Esophagus squamous epithelium (tissue), 4 donors: ENCODE measurements at regions not wholly inside any gene's neighbourhood (a gene's known extent, or its start where the extent isn't known, plus 50 kb on each side); places are given as distances from the start of the nearest gene placed in this dataset.

Experiments used
- CTCF ChIP-seq, 6 experiments: fragments of 450-650 bp in 4 of 6; fragments of 200-600 bp in 2 of 6; sonication (generic) in 2 of 6; IDR thresholded peaks; one replicate each; pipeline ENCODE4 v1.5.1; 2016 to 2019; ENCODE audit warnings: antibody characterized with exemption in 6 of 6, mild to moderate bottlenecking in 4 of 6, moderate library complexity in 4 of 6
- POLR2A ChIP-seq, 4 donors: fragments of 450-650 bp; IDR thresholded peaks; one replicate each; pipeline ENCODE4 v1.6.1; 2017; ENCODE audit warnings: antibody characterized with exemption in 4 of 4, mild to moderate bottlenecking in 4 of 4, moderate library complexity in 3 of 4

- no peak for TF ChIP-seq CTCF (IDR thresholded peaks at IDR 0.05)
- no peak for TF ChIP-seq POLR2A (IDR thresholded peaks at IDR 0.05)
Measured at GRCh38 chr2:100192300-100192699, 49.9 kb upstream of the AFF3 start.
